ENCODE measurements at regions not wholly inside any gene's neighbourhood (a gene's known extent, or its start where the extent isn't known, plus 50 kb on each side); places are given as distances from the start of the nearest gene placed in this dataset.

DNA sequence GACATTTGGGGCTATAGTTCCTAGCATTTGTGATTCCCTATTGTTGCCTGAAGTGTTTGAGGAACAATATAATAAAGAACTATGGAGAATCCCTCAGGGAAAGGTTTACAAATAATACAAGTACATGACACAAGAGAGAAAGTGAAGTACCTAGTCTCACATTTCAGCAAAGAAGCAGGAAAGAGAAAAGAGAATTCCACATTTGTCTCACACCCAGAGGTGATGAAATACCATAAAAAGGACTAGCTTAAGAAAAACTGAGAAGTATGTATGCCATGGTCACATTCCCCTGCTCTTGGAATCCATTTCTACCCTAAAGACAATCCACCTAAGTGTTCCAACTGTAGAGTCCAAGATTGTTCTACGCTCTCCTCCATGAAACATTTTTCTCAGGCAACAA, 79.0 kb upstream of the TARS1 start:
- no peak overlapping the region for H3K4me3 ChIP-seq (ENCODE audit: low read depth, low read length)
- TF ChIP-seq, protein P1, sequence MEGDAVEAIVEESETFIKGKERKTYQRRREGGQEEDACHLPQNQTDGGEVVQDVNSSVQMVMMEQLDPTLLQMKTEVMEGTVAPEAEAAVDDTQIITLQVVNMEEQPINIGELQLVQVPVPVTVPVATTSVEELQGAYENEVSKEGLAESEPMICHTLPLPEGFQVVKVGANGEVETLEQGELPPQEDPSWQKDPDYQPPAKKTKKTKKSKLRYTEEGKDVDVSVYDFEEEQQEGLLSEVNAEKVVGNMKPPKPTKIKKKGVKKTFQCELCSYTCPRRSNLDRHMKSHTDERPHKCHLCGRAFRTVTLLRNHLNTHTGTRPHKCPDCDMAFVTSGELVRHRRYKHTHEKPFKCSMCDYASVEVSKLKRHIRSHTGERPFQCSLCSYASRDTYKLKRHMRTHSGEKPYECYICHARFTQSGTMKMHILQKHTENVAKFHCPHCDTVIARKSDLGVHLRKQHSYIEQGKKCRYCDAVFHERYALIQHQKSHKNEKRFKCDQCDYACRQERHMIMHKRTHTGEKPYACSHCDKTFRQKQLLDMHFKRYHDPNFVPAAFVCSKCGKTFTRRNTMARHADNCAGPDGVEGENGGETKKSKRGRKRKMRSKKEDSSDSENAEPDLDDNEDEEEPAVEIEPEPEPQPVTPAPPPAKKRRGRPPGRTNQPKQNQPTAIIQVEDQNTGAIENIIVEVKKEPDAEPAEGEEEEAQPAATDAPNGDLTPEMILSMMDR (IDR thresholded peaks at IDR 0.05; ENCODE audit: borderline replicate concordance, insufficient read depth, low read depth, low read length), result no peak

DNA sequence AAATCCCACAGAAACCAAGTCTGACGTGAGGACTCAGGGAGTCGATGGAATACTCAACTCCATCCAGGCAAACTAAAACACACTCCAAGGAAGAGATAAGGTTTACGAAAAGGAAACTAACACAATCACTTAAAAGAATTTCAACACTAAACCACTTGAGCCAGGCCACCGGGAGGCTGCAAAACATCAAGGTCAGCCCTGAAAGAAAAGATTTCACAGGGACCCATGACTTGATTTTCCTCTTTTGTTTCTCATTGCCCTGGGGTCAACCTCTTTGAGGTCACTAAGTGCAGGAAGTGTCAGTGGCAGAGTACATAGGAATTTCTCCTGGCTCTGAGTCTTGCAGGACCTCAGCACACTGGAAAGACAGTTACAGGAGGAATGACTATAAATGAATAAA, 77.8 kb upstream of the TARS1 start:
- no peak overlapping the region for H3K4me3 ChIP-seq (ENCODE audit: low read depth, low read length)

DNA sequence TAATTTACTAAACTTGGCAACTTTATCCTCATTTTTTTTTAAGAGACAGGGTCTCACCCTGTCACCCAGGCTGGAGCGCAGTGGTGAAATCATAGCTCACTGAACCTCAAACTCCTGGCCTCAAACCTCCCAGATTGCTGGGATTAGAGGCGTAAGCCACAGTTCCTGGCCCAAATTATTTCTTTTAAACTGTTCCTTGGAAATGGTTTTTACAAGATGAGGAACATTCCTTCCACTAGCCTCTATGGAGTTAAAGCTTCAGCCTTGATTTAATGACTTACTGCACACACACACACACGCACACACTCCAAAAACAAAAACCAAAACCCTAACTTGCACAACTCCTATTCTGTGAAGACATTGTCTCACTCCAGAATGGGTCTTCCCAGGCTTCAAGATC, 77.2 kb upstream of the TARS1 start:
- TF ChIP-seq, protein P1 (IDR thresholded peaks at IDR 0.05; ENCODE audit: borderline replicate concordance, insufficient read depth, low read depth, low read length), result no peak
- no peak overlapping the region for H3K4me3 ChIP-seq (ENCODE audit: low read depth, low read length)

More for the DNA sequence above, 77.8 kb upstream of the TARS1 start:
- TF ChIP-seq, protein P1 (IDR thresholded peaks at IDR 0.05; ENCODE audit: borderline replicate concordance, insufficient read depth, low read depth, low read length), result no peak

DNA sequence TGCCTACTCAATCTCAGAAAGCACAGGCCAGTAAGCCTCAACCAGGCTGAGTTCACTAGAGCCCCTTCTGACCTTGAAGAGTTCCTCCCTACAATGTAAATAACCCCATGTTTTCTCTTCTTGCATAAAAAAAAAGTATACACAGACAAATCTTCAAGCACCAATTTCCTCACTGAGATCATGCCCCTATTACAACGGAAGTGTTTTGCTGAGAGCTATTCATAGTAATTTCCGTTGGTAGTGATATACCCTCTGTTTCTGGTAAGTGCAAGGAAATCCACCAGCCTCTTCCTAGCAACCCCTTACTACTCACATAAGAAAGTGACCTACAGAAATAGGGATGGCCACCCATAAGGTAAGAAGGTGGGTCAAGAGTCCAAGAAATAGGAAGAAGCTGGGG, 76.4 kb upstream of the TARS1 start:
- TF ChIP-seq, protein P1 (IDR thresholded peaks at IDR 0.05; ENCODE audit: borderline replicate concordance, insufficient read depth, low read depth, low read length), result no peak
- H3K4me3 ChIP-seq (ENCODE audit: low read depth, low read length), result no peak overlapping the region

DNA sequence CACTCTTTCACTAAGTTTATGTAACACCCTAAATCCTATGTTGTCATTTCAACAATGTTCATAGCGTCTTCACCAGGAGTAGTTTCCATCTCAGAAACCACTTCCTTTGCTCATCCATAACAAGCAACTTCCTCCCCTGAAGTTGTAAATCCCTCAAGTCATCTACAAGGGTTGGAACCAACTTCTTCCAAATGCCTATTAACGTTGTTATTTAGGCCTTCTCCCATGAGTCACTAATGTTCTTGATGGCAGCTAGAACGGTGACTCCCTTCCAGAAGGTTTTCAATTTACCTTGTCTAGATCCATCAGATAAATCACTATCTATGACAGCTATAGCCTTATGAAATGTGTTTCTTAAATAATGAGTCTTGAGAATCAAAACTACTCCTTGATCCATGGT, 73.3 kb upstream of the TARS1 start:
- no peak overlapping the region for H3K4me3 ChIP-seq (ENCODE audit: low read depth, low read length)
- TF ChIP-seq, protein P1 (IDR thresholded peaks at IDR 0.05; ENCODE audit: borderline replicate concordance, insufficient read depth, low read depth, low read length), result no peak

DNA sequence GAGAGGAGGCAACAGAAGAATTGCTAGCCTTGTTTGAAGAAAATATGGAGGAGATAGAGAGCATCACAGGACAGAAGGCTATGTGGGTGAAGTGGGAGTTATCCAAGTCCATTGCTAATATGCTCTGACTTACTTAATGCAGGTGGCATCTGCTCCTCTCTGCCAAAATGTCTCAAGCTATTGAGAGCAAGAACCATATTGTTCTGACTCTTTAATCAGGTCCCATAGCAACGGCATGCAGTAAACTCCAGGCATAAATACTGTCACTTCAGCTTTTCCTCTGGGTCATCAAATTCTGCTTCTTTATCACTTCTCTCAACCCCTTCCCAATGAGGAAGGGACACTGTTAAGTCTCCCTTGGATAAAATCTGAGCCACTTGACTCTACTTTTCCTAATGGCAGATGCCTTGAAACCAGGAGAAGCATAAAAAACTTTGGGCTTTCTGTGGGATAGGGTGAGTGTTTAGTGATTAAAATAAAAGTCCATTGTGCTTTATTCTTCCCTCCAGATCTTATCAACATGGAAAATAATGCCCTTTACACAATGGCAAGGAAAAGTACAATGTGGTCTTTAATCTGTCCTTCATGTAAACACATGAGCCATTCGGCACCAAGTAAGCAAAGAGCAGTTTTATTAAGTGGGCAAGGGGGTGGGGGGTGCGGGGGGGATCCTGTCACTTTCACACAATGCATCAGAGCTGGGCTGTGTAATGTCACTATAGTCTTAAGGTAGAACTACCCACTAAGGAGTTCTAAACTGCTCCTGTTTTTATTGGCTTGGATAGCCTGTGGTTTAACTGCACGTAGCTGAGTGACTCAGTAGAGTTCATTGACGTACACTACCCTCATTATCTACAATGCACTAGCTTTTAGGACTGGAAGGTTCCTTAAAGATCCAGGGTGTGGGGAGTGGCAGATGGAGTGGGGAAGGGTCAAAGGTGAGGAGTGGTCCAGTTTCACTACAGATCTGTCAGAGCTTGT, 71.0 kb upstream of the TARS1 start:
- H3K4me3 ChIP-seq (ENCODE audit: low read depth, low read length), result no peak overlapping the region
- TF ChIP-seq, protein P1 (IDR thresholded peaks at IDR 0.05; ENCODE audit: borderline replicate concordance, insufficient read depth, low read depth, low read length), result no peak

DNA sequence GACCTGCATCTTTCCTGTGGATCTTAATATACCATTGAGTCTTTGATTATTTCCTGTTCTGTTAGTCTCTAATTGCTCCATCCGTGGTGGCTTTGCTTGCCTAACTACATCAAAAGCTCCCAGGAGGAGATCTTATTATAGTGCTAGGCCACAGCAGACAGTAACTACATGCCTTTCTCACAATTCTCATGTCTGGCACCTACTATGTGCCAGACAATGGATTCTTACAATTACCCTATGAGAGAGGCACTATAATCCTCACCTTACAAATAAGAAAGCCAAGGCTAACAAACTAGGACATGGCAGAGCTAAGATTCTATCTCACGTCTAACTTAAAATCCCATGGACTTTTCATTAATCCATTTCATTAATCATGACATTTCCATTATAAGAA, 70.3 kb upstream of the TARS1 start:
- TF ChIP-seq, protein P1 (IDR thresholded peaks at IDR 0.05; ENCODE audit: borderline replicate concordance, insufficient read depth, low read depth, low read length), result no peak
- H3K4me3 ChIP-seq (ENCODE audit: low read depth, low read length), result no peak overlapping the region
